PC-3 (cell line): ENCODE measurements at regions not wholly inside any gene's neighbourhood (a gene's known extent, or its start where the extent isn't known, plus 50 kb on each side); places are given as distances from the start of the nearest gene placed in this dataset.

ENCODE experiments used
- ATAC-seq: fragments of 200-7000 bp; cut with Tn5 transposase; 2 replicates; pipeline ENCODE4 v1.9.1; 2020; ENCODE audit warnings: mild to moderate bottlenecking, moderate library complexity
- BruUV-seq: library from RNA; stranded (reverse); fragments of 400-500 nt; replicated peaks from 2 replicates; lab custom pipeline; 2021; lab: Mats Ljungman, UMichigan
- CTCF ChIA-PET: fragments of 300-600 bp; sonication (Branson Sonifier 250); formaldehyde crosslinking; loops from one replicate; lab custom pipeline; 2022; ENCODE audit warnings: antibody characterized with exemption; lab: Charles Lee
- POLR2A ChIA-PET: fragments of 300-600 bp; sonication (Branson Sonifier 250); formaldehyde crosslinking; loops from one replicate; lab custom pipeline; 2022; ENCODE audit warnings: antibody characterized with exemption; ENCODE audit not compliant: unreplicated experiment; lab: Charles Lee
- DNase-seq: peaks from one replicate; pipeline ENCODE4 v3.0.0-alpha.2; 2015
- H2AFZ ChIP-seq: fragments of 300-600 bp; sonication (generic); 2 replicates; pipeline ENCODE4 v1.6.0; 2016; ENCODE audit warnings: antibody characterized with exemption, low read length
- H3F3A ChIP-seq: fragments of 300-600 bp; sonication (generic); one replicate; pipeline ENCODE4 v1.6.0; 2017; ENCODE audit warnings: antibody characterized with exemption, low read length, control low read depth, mild to moderate bottlenecking; ENCODE audit not compliant: unreplicated experiment
- H3K27ac ChIP-seq: fragments of 300-600 bp; sonication (generic); 2 replicates; pipeline ENCODE4 v1.5.1; 2016; ENCODE audit warnings: mild to moderate bottlenecking, low read length
- H3K27me3 ChIP-seq: fragments of 300-600 bp; sonication (generic); 2 replicates; pipeline ENCODE4 v1.6.1; 2016; ENCODE audit warnings: low read length, mixed read lengths
- H3K36me3 ChIP-seq: fragments of 300-600 bp; sonication (generic); 2 replicates; pipeline ENCODE4 v1.6.1; 2016; ENCODE audit warnings: low read depth, mixed run types, low read length, mixed read lengths
- H3K4me1 ChIP-seq: fragments of 300-600 bp; sonication (generic); 2 replicates; pipeline ENCODE4 v1.5.1; 2016; ENCODE audit warnings: low read length; ENCODE audit not compliant: insufficient read depth
- H3K4me2 ChIP-seq: fragments of 300-600 bp; sonication (generic); 2 replicates; pipeline ENCODE4 v1.6.0; 2016; ENCODE audit warnings: low read length
- H3K4me3 ChIP-seq: fragments of 300-600 bp; sonication (generic); 2 replicates; pipeline ENCODE4 v1.5.1; 2016; ENCODE audit warnings: mild to moderate bottlenecking, low read length, mixed read lengths
- H3K79me2 ChIP-seq: fragments of 300-600 bp; sonication (generic); 2 replicates; pipeline ENCODE4 v1.6.1; 2017; ENCODE audit warnings: low read length, mixed read lengths
- H3K9ac ChIP-seq: fragments of 300-600 bp; sonication (generic); 2 replicates; pipeline ENCODE4 v1.6.0; 2016; ENCODE audit warnings: mild to moderate bottlenecking, low read length
- H3K9me2 ChIP-seq: fragments of 300-600 bp; sonication (generic); replicated peaks from 2 replicates; pipeline ENCODE4 v1.6.1; 2016; ENCODE audit warnings: mixed run types, low read length, mixed read lengths
- H3K9me3 ChIP-seq: fragments of 300-600 bp; sonication (generic); 2 replicates; pipeline ENCODE4 v1.6.1; 2016; ENCODE audit warnings: low read length, mixed read lengths
- H4K20me1 ChIP-seq: fragments of 300-600 bp; sonication (generic); 2 replicates; pipeline ENCODE4 v1.6.1; 2016; ENCODE audit warnings: low read length, mixed read lengths
- CTCF ChIP-seq: fragments of 300-600 bp; sonication (generic); conservative IDR thresholded peaks from 2 replicates; pipeline ENCODE4 v1.5.1; 2017; ENCODE audit warnings: antibody characterized with exemption, low read depth, mild to moderate bottlenecking, low read length
- EZH2 ChIP-seq: fragments of 300-600 bp; sonication (generic); IDR thresholded peaks from one replicate; pipeline ENCODE4 v1.6.1; 2017; ENCODE audit warnings: antibody characterized with exemption, mild to moderate bottlenecking, low read length; ENCODE audit not compliant: unreplicated experiment
- EZH2phosphoT487 ChIP-seq: fragments of 300-600 bp; sonication (generic); IDR thresholded peaks from 2 replicates; pipeline ENCODE4 v1.6.1; 2018; ENCODE audit warnings: mild to moderate bottlenecking, antibody characterized with exemption, low read length, borderline replicate concordance
- intact Hi-C: fragments of 100-400 bp; cut with micrococcal nuclease; formaldehyde crosslinking; loops from 2 replicates; pipeline ENCODE4 v1.9.0; 2023

DNA sequence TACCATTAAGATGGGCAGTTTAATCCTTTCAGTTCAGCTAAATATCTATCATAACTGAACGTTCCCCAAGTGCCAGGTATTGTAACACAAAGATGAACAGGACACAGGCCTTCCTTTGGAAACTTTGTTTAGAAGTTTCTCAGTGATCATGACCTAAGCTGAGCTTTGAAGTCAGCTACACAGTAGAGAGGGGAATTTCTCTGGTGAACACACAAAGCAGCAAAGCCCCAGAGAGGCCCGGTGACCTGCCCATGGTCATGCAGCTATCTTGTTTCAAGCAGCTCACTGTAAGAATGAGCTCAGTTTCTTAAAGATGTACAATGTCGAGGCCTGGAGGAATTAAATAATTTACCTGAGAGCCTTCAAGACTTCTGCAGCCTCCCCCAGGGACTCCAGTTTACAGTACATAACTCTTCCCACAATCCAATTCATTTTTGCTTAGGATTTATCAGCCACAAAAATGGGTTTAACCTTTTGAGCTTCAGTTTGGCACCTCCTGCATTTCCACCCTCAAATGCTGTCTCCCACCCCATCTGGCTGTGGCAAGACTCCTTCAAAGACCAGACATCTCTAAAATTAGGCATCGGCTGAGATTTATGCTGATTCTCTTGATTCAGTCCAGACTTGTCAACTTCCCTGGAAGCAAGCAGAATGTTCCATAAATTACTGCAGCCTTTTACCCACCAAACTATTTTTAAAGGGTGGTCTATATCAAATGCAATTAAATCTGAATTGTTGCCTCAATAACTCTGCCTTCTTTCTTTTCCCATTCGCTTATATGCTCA is 325.6 kb downstream of the TXNL1 start:
- no peaks in the 10 kb centered on the region for H4K20me1 ChIP-seq
- H3K9me2 ChIP-seq, result no peaks in the 10 kb centered on the region
- intact Hi-C loops, result no loop called here
- H3K9me3 ChIP-seq, result no peaks in the 10 kb centered on the region
- no peaks in the 10 kb centered on the region for H3K27me3 ChIP-seq
- H2AFZ ChIP-seq, result no peak overlapping the region
- no peaks in the 10 kb centered on the region for H3K36me3 ChIP-seq
- no peak for TF ChIP-seq CTCF
- no peak for TF ChIP-seq EZH2
- TF ChIP-seq EZH2phosphoT487, result no peak
- POLR2A ChIA-PET, result interaction anchor here (0.5 kb wide), 1 partner anchor 723 kb away, joined by 3 read pairs; no protein-coding TSS in a partner anchor
- H3K4me2 ChIP-seq, result no peak overlapping the region
- BruUV-seq, result no TSS peak
- DNase-seq (no peak), ATAC-seq (no peak)
- no peak overlapping the region for H3K4me3 ChIP-seq
- peaks cover 3% of the 10 kb centered on the region; the same call in 1 of the 2 replicates for H3K4me1 ChIP-seq
- H3K9ac ChIP-seq, result no peak overlapping the region
- no peaks in the 10 kb centered on the region for H3F3A ChIP-seq
- no peak overlapping the region for H3K27ac ChIP-seq
- H3K79me2 ChIP-seq, result no peaks in the 10 kb centered on the region
- CTCF ChIA-PET, result no interaction called here

GRCh38 chr18:56309104-56309503 is 329.3 kb downstream of the TXNL1 start:
- H3K27ac ChIP-seq, result no peak overlapping the region
- no peak overlapping the region for H3K9ac ChIP-seq
- BruUV-seq, result no TSS peak
- no peaks in the 10 kb centered on the region for H3K4me1 ChIP-seq
- CTCF ChIA-PET, result no interaction called here
- POLR2A ChIA-PET, result no interaction called here
- no peaks in the 10 kb centered on the region for H3K36me3 ChIP-seq
- H3K9me2 ChIP-seq, result no peaks in the 10 kb centered on the region
- H3K4me2 ChIP-seq, result no peak overlapping the region
- no peak for DNase-seq
- ATAC-seq, result no peak
- no peaks in the 10 kb centered on the region for H4K20me1 ChIP-seq
- intact Hi-C loops, result no loop called here
- no peak overlapping the region for H2AFZ ChIP-seq
- H3K79me2 ChIP-seq, result no peaks in the 10 kb centered on the region
- no peaks in the 10 kb centered on the region for H3K9me3 ChIP-seq
- no peaks in the 10 kb centered on the region for H3K27me3 ChIP-seq
- TF ChIP-seq EZH2, result no peak
- no peak for TF ChIP-seq CTCF
- TF ChIP-seq EZH2phosphoT487, result no peak
- H3K4me3 ChIP-seq, result no peak overlapping the region
- no peaks in the 10 kb centered on the region for H3F3A ChIP-seq
